Activated T-cell treated with anti-CD3 and anti-CD28 coated beads for 1 hour (primary cell): ENCODE measurements at regions not wholly inside any gene's neighbourhood (a gene's known extent, or its start where the extent isn't known, plus 50 kb on each side); places are given as distances from the start of the nearest gene placed in this dataset.

ENCODE experiments used
- DNase-seq: peaks from one replicate; pipeline ENCODE4 v3.0.0-alpha.2; 2020; ENCODE audit warnings: low read depth

DNA sequence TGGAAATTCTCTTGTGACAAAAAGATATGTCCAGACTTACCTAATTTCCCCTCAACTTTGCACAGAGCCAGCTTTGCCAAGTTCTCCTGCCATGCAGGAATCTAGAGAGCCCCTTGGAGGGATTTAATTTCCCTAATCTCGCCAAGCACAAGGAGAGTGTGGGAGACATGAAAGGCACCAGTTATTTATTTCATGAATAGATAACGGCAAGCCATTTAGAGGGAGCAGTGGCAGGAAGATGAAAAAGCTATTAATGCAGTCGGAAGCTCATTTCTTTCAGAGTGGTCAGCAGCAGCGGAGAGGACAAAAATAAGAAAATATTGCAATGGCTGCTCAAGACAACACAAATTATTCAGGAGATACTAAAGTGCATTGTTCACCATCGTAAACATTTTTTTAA, 150.9 kb upstream of the WSCD2 start:
- no peak for DNase-seq

GRCh38 chr12:107978641-107979040, 150.4 kb upstream of the WSCD2 start:
- DNase-seq: no peak

DNA sequence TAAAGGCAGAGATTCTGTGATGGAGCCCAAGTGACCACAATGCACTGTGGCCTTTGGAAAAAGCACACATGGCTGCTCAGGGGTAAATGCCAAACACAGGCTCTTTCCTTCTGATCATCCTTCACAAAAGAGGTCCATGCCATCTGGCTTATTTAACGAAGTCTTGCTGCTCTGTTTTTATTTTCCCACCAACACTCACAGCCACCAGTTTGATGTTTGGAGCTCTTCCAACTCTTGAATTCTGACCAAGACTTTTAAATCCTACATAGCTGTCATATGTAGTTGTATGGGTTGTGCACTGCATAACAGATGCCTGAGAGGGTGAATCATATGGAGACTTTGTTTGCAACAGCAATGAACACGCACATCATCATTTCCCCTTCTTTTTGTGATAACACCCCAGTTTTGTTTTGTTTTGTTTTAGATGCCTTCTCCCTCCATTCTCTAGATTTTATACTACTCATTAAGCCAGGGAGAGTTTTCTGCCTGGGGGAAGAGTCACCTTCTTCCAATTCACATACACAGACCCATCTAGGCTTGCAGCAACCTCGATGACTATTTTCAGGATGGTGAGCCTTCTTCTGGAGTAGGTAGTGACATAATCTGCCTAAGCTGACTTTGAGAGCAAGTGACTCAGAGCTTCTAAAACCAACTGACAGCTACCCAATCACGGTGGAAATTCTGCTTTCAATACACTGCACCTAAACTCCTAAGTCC, 145.2 kb upstream of the WSCD2 start:
- no peak for DNase-seq

- DNase-seq: no peak
These were observed 144.1 kb upstream of the WSCD2 start for GRCh38 chr12:107984973-107985372.

- no peak for DNase-seq
These were observed 142.9 kb upstream of the WSCD2 start for GRCh38 chr12:107986183-107986582.

DNA sequence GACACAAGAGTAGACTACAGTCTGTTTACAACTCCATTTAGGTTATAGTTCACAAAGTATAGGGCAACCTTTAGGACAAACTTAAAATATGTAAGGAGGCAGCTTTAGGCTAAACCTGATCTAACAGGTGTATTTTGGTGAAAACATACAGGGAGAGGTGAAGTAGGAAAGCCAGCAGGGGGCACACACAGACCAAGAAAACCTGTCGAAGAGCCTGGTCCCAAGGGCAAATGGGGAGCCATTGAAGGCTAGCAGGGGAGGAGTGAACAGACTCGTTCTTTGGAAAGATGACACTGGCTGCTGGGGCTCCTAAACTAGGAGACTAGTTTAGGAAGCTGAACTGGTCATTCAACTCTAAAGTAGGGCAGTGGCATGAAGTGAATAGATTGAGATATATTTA, 138.8 kb upstream of the WSCD2 start:
- no peak for DNase-seq

GRCh38 chr12:107992029-107992428, 137.1 kb upstream of the WSCD2 start:
- DNase-seq: no peak

GRCh38 chr12:107992870-107993451, 136.1 kb upstream of the WSCD2 start:
- no peak for DNase-seq

GRCh38 chr12:107998863-107999262, 130.2 kb upstream of the WSCD2 start:
- DNase-seq: no peak

- DNase-seq: no peak
These were observed 129.0 kb upstream of the WSCD2 start for GRCh38 chr12:108000111-108000510.

DNA sequence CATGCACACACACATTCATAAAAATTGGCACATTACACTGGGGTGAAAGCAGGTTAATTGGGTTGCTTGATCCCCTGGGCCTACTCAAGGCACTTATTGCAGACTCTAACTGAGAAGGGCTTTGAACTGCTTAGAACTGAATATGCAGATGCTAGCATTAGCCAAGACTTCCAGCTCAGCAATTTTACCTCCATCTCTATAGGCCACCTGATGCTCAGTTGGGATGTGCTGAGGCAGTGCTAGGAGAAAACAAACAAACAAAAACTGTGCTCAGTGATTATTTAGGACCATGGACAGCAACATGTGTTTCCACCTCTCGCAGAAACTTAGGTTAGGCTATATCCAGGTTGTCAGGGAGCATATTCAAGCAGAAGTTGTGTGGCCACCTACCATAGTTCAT, 124.8 kb upstream of the WSCD2 start:
- no peak for DNase-seq

DNA sequence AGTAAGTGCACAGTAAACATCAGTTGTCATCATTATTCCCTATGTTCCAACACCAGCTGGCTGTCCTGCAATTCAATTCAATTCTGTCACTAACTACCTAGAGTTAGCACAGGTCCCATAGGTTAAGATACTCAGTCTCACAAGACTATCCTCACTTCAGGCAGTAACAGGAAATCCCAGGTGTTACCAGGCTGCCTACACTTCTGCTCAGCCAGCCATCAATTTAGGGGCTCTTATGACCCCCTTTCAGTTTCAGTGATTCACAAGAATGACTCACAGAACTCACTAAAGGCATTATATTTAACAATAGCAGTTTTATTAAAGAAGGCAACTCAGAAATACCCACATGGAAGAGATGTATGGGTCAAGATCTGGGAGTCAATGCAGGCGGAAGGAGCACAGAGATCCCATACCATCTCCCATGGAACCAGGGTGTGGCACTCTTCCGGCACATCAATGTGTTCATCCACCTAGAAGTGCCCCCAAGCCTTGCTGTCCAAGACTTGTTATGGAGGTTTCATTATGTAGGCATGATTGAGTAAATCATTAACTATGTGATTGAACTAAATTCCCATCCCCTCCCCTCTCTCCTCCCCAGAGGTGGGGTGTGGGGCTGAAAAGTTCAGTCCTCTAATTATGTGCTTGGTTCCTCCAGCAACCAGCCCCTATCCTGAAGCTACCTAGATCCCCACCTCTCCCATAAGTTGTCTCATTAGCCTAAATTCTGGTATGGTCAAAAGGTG, 120.8 kb upstream of the WSCD2 start:
- DNase-seq: no peak

GRCh38 chr12:108009442-108010070, 119.5 kb upstream of the WSCD2 start:
- no peak for DNase-seq

DNA sequence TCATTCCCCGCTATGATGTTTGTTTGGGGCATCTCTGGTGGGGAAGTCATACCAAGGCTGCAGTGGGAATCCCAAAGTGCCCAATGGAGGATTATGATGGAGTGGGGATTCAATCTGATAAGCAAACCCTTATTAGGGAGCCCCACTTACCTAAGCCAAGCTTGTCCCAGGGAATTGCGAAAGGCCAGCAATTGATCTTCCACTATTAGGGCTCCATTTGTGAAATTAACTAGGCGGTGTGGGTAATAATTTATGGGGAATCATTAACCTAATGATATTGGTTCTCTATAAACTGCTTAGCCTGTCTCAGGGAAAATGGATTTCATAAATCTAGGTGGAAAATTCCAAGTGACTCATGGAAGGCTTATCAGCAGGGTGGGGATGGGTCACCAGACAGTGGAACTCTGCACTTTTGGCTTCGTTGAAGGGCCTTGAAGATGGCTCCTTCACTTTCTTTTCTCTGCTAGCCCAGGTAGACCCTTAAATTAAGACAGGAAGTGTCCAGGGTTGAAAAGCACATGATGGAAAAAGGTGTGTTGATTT, 113.0 kb upstream of the WSCD2 start:
- DNase-seq: no peak

DNA sequence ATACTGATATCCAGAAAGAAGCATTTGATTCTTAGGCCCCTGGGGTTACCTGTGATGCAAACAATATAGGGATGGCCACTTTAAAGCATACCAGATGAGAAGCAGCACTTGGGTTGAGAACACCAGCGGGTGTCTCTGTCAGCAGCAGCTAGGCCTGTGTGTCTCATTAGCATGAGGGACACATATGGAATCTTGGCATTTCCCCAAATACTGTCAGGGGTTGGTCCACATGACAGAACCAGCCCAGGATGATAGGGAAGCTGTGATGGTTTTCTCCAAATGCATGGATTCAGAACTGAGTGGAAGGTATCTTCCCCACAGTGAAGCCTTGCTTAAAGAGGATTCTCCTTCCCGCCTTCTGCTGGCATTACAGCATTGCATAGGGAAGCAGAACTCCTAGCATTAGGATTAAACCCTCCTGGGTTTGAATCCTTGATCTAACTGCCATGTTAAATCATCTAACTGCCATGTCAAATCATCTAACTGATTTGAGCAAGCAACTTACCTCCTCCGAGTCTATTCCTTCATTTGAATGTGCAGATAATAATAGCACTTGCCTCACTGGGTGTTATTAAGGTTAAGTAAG, 111.5 kb upstream of the WSCD2 start:
- DNase-seq: no peak

- DNase-seq: no peak
These were observed 109.2 kb upstream of the WSCD2 start for GRCh38 chr12:108019862-108020261.

GRCh38 chr12:108021141-108021540, 107.9 kb upstream of the WSCD2 start:
- no peak for DNase-seq

DNA sequence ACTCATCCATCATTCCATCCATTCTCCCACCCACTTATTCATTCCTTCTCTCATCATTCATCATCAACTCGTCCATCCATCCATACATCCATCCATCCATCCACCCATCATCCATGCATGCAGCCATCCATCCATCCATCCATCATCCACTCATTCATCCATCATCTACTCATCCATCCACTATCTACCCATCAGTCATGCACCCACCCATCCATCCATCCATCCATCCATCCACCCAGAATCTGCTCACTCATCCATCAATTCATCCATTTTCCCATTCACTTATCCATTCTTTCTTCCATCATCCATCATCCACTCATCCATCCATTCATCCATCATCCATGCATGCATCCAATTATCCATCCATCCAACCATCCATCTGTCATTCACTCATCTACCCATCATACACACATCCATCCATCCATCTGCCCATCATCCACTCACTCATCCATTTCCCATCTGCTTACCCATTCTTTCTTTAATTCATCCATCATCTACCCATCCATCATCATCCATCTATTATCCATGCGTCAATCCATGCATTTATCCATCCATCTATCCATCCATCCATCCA, 107.1 kb upstream of the WSCD2 start:
- DNase-seq: no peak

DNA sequence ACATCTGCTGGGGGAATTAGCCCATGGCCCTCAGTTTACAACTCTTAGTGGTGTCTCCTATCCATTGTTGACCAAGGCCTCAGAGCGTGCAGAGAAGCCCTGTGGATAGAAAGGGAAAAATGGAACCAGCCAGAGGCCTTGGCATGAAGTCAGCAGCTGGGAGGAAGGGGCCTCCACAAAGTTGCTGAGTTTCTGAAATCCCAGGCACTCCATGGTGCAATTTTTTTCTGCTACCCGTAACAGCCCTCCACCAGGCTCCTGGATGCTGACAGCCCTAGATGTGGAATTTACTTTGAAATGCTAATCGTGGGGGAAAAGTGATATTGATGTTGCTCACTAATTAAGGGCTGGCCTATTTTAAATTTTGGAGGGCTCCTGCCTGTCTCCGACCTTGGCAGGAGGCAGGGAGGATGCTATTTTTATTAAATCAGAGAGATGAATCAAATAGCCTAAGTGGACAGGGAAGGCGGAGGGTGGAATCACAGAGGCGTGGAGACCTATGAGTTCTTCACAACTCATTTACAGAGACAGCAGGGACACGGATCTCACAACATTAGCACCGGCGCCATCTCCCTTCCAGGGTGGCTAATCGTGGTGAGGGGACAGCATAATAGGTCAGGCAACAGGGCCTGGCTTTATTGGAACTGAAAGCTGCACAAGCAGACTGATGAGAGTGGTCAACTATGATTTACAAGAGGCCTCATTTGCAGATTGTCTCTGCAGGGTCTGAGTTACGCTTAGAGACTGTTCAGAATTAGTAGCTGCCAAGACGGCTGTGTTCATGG, 99.8 kb upstream of the WSCD2 start:
- no peak for DNase-seq

DNA sequence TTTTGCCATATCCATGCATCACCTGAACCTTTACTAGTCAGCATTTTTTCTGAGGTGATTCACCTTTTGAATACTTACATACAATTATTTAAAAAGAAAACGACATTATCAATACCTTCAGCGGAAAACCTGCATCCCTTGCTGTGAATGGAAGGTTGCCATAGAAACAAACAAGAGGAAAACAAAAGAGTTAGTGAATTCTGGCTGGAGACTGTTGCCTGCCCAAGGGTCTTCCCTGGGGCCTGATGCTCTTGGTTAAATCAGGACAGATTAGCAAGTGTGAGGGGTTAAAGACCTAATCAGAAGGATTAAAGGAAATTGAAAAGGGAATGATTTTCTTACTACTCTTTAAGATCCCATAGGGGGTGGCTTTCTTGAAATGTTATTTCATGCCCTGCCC, 96.0 kb upstream of the WSCD2 start:
- DNase-seq: no peak

DNA sequence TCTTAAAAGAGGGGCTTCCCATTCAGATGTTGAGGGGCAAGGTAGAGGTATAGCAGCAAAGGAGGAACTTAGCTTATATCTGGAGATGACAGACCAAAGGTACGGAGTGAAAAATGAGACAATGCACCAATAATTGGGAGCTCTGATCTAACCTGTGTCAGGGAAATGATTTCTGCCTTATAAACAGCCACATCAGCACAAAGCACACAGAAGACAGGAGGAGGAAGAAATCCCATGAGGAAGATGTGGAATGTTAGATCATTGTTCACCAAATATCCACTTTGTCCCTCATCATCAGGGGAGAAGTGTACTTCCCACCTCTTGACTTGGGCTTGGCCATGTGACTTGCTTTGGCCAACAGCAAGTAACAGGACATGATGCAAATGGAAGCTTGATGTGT, 93.7 kb upstream of the WSCD2 start:
- DNase-seq: no peak
